Endothelial cell of umbilical vein (primary cell): ENCODE measurements at regions not wholly inside any gene's neighbourhood (a gene's known extent, or its start where the extent isn't known, plus 50 kb on each side); places are given as distances from the start of the nearest gene placed in this dataset.

ENCODE experiments used
- BruUV-seq: library from RNA; stranded (reverse); fragments of 400-500 nt; replicated peaks from 2 replicates; lab custom pipeline; 2021; lab: Mats Ljungman, UMichigan
- CTCF ChIA-PET: fragments of 300-600, 350-600 bp; sonication (Branson Sonifier 250); formaldehyde crosslinking; loops from one replicate; lab custom pipeline; 2021; ENCODE audit warnings: antibody characterized with exemption, inconsistent platforms; lab: Charles Lee
- POLR2A ChIA-PET: fragments of 300-600, 350-600 bp; sonication (Branson Sonifier 250); formaldehyde crosslinking; loops from one replicate; lab custom pipeline; 2021; ENCODE audit warnings: antibody characterized with exemption, inconsistent platforms; lab: Charles Lee
- DNase-seq: peaks from one replicate; pipeline ENCODE4 v3.0.0-alpha.2; 2011; ENCODE audit warnings: low read depth, low spot score
- FAIRE-seq: peaks from 2 replicates; lab custom pipeline; 2011; peaks lifted over from hg19 to GRCh38; lab: Jason Lieb, UNC
- H2AFZ ChIP-seq: 2 replicates; pipeline ENCODE4 v1.6.0; 2012; ENCODE audit warnings: low read depth, low read length, control low read depth, inconsistent platforms
- H3K27ac ChIP-seq: 2 replicates; pipeline ENCODE4 v1.5.1; 2011; ENCODE audit warnings: low read depth, mild to moderate bottlenecking, control low read depth, low read length, moderate library complexity; ENCODE audit not compliant: insufficient read depth
- H3K27me3 ChIP-seq, 2 experiments: 2 replicates each; pipeline versions ENCODE4 v1.6.0 to v1.6.1; 2011; ENCODE audit warnings: low read length in 2 of 2, mixed read lengths in 1 of 2; ENCODE audit not compliant: control insufficient read depth in 2 of 2, insufficient read depth in 2 of 2
- H3K36me3 ChIP-seq, 2 experiments: 2 replicates in 1 of 2; 3 replicates in 1 of 2; pipeline ENCODE4 v1.5.1; 2011; ENCODE audit warnings: low read length in 2 of 2, mild to moderate bottlenecking in 1 of 2, moderate library complexity in 1 of 2; ENCODE audit not compliant: control insufficient read depth in 2 of 2, insufficient read depth in 2 of 2; ENCODE audit errors: extremely low read depth in 1 of 2
- H3K4me1 ChIP-seq: 3 replicates; pipeline ENCODE4 v1.5.1; 2011; ENCODE audit warnings: mild to moderate bottlenecking, low read length; ENCODE audit not compliant: control insufficient read depth, insufficient read depth; ENCODE audit errors: extremely low read depth
- H3K4me2 ChIP-seq: 2 replicates; pipeline ENCODE4 v1.6.1; 2011; ENCODE audit warnings: low read length, control low read depth, mixed read lengths; ENCODE audit not compliant: insufficient read depth
- H3K4me3 ChIP-seq, 3 experiments: fragments of 200-600 bp in 1 of 3; sonication (generic), shearing (Covaris generic) in 1 of 3; replicated peaks in 1 of 3; 2 replicates each; pipeline ENCODE4 v1.5.1; 2011 to 2016; ENCODE audit warnings: control low read depth in 3 of 3, low read length in 3 of 3, mild to moderate bottlenecking in 2 of 3, inconsistent platforms in 1 of 3, low read depth in 1 of 3, moderate library complexity in 1 of 3; ENCODE audit not compliant: insufficient read depth in 1 of 3
- H3K79me2 ChIP-seq: 2 replicates; pipeline ENCODE4 v1.6.0; 2012; ENCODE audit warnings: low read length, inconsistent platforms; ENCODE audit not compliant: control insufficient read depth, insufficient read depth
- H3K9ac ChIP-seq: replicated peaks from 2 replicates; pipeline ENCODE3; 2011; ENCODE audit warnings: low read length, control low read depth; ENCODE audit not compliant: insufficient read depth; ENCODE audit errors: extremely low read depth
- H3K9me1 ChIP-seq: replicated peaks from 3 replicates; pipeline ENCODE4 v1.6.0; 2011; ENCODE audit warnings: mild to moderate bottlenecking, low read length; ENCODE audit not compliant: control insufficient read depth, insufficient read depth; ENCODE audit errors: extremely low read depth
- H3K9me3 ChIP-seq: replicated peaks from 2 replicates; pipeline ENCODE4 v1.5.1; 2012; ENCODE audit warnings: low read length, inconsistent platforms; ENCODE audit not compliant: control insufficient read depth, insufficient read depth
- H4K20me1 ChIP-seq: replicated peaks from 2 replicates; pipeline ENCODE3; 2011; ENCODE audit warnings: mild to moderate bottlenecking, low read length; ENCODE audit not compliant: control insufficient read depth, insufficient read depth; ENCODE audit errors: extremely low read depth
- CTCF ChIP-seq, 2 donors: IDR thresholded peaks; 1 replicate in 1 of 2; 2 replicates in 1 of 2; pipeline ENCODE4 v1.5.1; 2011; ENCODE audit warnings: low read length in 2 of 2, mild to moderate bottlenecking in 2 of 2, moderate library complexity in 2 of 2, control low read depth in 1 of 2, inconsistent platforms in 1 of 2, low read depth in 1 of 2; ENCODE audit not compliant: insufficient read depth in 1 of 2; ENCODE audit errors: extremely low read depth in 1 of 2
- EZH2 ChIP-seq: IDR thresholded peaks from 2 replicates; pipeline ENCODE4 v1.6.1; 2012; ENCODE audit warnings: borderline replicate concordance, low read depth, mild to moderate bottlenecking, moderate library complexity, low read length, inconsistent platforms; ENCODE audit not compliant: severe bottlenecking
- FOS ChIP-seq: IDR thresholded peaks from 2 replicates; pipeline ENCODE4 v1.6.1; 2011; ENCODE audit warnings: mild to moderate bottlenecking, low read length, moderate library complexity, borderline replicate concordance; ENCODE audit not compliant: insufficient read depth
- GATA2 ChIP-seq: IDR thresholded peaks from 2 replicates; pipeline ENCODE4 v1.7.0; 2011; ENCODE audit warnings: low read depth, mild to moderate bottlenecking, moderate library complexity, mixed read lengths, low read length; ENCODE audit not compliant: insufficient read length, insufficient read depth
- JUN ChIP-seq: IDR thresholded peaks from 2 replicates; pipeline ENCODE4 v1.6.1; 2011; ENCODE audit warnings: borderline replicate concordance, low read depth; ENCODE audit not compliant: insufficient read length, insufficient read depth
- MAX ChIP-seq: IDR thresholded peaks from 2 replicates; pipeline ENCODE4 v1.6.1; 2011; ENCODE audit not compliant: insufficient read depth, insufficient read length
- MYC ChIP-seq: IDR thresholded peaks from one replicate; pipeline ENCODE4 v1.6.1; 2011; ENCODE audit warnings: mild to moderate bottlenecking, low read depth, low read length
- POLR2A ChIP-seq: IDR thresholded peaks from 2 replicates; pipeline ENCODE4 v1.6.1; 2012; ENCODE audit warnings: low read depth, mild to moderate bottlenecking, control low read depth, low read length
- POLR2AphosphoS5 ChIP-seq: IDR thresholded peaks from 2 replicates; pipeline ENCODE4 v1.6.1; 2012; ENCODE audit warnings: low read depth, mild to moderate bottlenecking, control low read depth, low read length, moderate library complexity; ENCODE audit not compliant: insufficient read depth
- dilution Hi-C: fragments of 300-500 bp; cut with MboI; formaldehyde crosslinking; loops from one replicate; pipeline ENCODE4 v1.15.0; 2019; ENCODE audit warnings: low sequenced_read_pairs; ENCODE audit not compliant: extremely low pct_ligation_motif_present
- intact Hi-C: fragments of 100-400 bp; cut with micrococcal nuclease; formaldehyde crosslinking; loops from one replicate; pipeline ENCODE4 v1.10.0; 2022

GRCh38 chr20:22504829-22505377 lies 79.5 kb downstream of the FOXA2 start:
- H3K4me1 ChIP-seq: no peaks in the 10 kb centered on the region
- POLR2A ChIA-PET: no interaction called here
- H3K79me2 ChIP-seq: no peaks in the 10 kb centered on the region
- no peaks in the 10 kb centered on the region for H4K20me1 ChIP-seq
- H3K27ac ChIP-seq: no peak overlapping the region
- no peak for DNase-seq
- H3K9me1 ChIP-seq: no peaks in the 10 kb centered on the region
- H3K27me3 ChIP-seq: peaks cover 2 to 4% of the 10 kb centered on the region in 2 experiments
- H3K9me3 ChIP-seq: no peaks in the 10 kb centered on the region
- intact Hi-C loops: no loop called here
- dilution Hi-C loops: no loop called here
- H3K4me3 ChIP-seq: no peak overlapping the region
- no peak overlapping the region for H3K4me2 ChIP-seq
- TF ChIP-seq FOS (no peak), JUN (no peak), CTCF (IDR thresholded peaks at IDR 0.05; ENCODE audit: extremely low read depth in 1 of 2, insufficient read depth in 1 of 2, low read depth in 1 of 2, low read length in 2 of 2) (no peak), EZH2 (no peak), GATA2 (no peak), MAX (no peak), MYC (no peak), POLR2AphosphoS5 (no peak), POLR2A (no peak)
- no peaks in the 10 kb centered on the region for H3K36me3 ChIP-seq
- no peak overlapping the region for H3K9ac ChIP-seq
- H2AFZ ChIP-seq: no peak overlapping the region
- CTCF ChIA-PET: no interaction called here
- no peak for FAIRE-seq
- BruUV-seq: no TSS peak
